H1 (cell line): ENCODE measurements at regions not wholly inside any gene's neighbourhood (a gene's known extent, or its start where the extent isn't known, plus 50 kb on each side); places are given as distances from the start of the nearest gene placed in this dataset.

ENCODE experiments used
- CTCF ChIA-PET: fragments of 300-600 bp; sonication (Branson Sonifier 250); formaldehyde crosslinking; loops from one replicate; lab custom pipeline; 2021; ENCODE audit not compliant: partially characterized antibody; lab: Charles Lee
- POLR2A ChIA-PET: fragments of 300-600 bp; sonication (Branson Sonifier 250); formaldehyde crosslinking; loops from one replicate; lab custom pipeline; 2021; ENCODE audit warnings: inconsistent platforms; ENCODE audit not compliant: partially characterized antibody; lab: Charles Lee
- DNase-seq, 2 experiments: peaks; one replicate each; pipeline versions ENCODE4 v3.0.0 to v3.0.0-alpha.2; 2010 to 2022; ENCODE audit warnings: low spot score in 2 of 2, low read depth in 1 of 2, mixed read lengths in 1 of 2
- FAIRE-seq: peaks from 2 replicates; lab custom pipeline; 2011; peaks lifted over from hg19 to GRCh38; lab: Jason Lieb, UNC
- H2AFZ ChIP-seq: 2 replicates; pipeline ENCODE4 v1.8.1; 2012; ENCODE audit warnings: low read length, inconsistent platforms
- H2AK5ac ChIP-seq: 2 replicates; pipeline ENCODE4 v1.6.1; 2013; ENCODE audit warnings: low read depth, low read length
- H2BK120ac ChIP-seq: replicated peaks from 2 replicates; pipeline ENCODE3; 2013; ENCODE audit warnings: low read depth, low read length, inconsistent platforms
- H2BK12ac ChIP-seq: 2 replicates; pipeline ENCODE4 v1.6.1; 2013; ENCODE audit warnings: low read depth, low read length
- H2BK15ac ChIP-seq: 2 replicates; pipeline ENCODE4 v1.6.1; 2013; ENCODE audit warnings: low read length
- H2BK20ac ChIP-seq: 2 replicates; pipeline ENCODE4 v1.6.1; 2013; ENCODE audit warnings: low read length
- H2BK5ac ChIP-seq: 2 replicates; pipeline ENCODE4 v1.6.1; 2013; ENCODE audit warnings: low read depth, low read length
- H3K14ac ChIP-seq: 2 replicates; pipeline ENCODE4 v1.6.1; 2013; ENCODE audit warnings: inconsistent platforms; ENCODE audit not compliant: insufficient read length
- H3K18ac ChIP-seq: 2 replicates; pipeline ENCODE4 v1.6.1; 2013; ENCODE audit warnings: low read length; ENCODE audit errors: extremely low read depth
- H3K23ac ChIP-seq: 2 replicates; pipeline ENCODE4 v1.6.1; 2013; ENCODE audit warnings: inconsistent platforms; ENCODE audit not compliant: insufficient read length
- H3K23me2 ChIP-seq: 2 replicates; pipeline ENCODE4 v1.6.1; 2013; ENCODE audit warnings: low read depth, low read length
- H3K27ac ChIP-seq: 2 replicates; pipeline ENCODE4 v1.6.1; 2011; ENCODE audit warnings: low read depth, low read length, inconsistent platforms
- H3K27me3 ChIP-seq, 4 experiments: replicated peaks in 1 of 4; 1 replicate in 1 of 4; 2 replicates in 3 of 4; pipeline versions ENCODE4 v1.6.1 to v1.8.1; 2011 to 2013; ENCODE audit warnings: low read length in 3 of 4, mild to moderate bottlenecking in 3 of 4, inconsistent platforms in 2 of 4, mixed read lengths in 2 of 4, moderate library complexity in 1 of 4; ENCODE audit not compliant: control insufficient read depth in 3 of 4, insufficient read depth in 3 of 4; ENCODE audit errors: extremely low read depth in 1 of 4
- H3K36me3 ChIP-seq, 4 experiments: 2 replicates each; pipeline versions ENCODE4 v1.6.1 to v1.8.1; 2011 to 2013; ENCODE audit warnings: mild to moderate bottlenecking in 4 of 4, low read length in 3 of 4, moderate library complexity in 2 of 4, control low read depth in 1 of 4, inconsistent platforms in 1 of 4; ENCODE audit not compliant: insufficient read depth in 4 of 4, control insufficient read depth in 2 of 4
- H3K4ac ChIP-seq: replicated peaks from 2 replicates; pipeline ENCODE3; 2013; ENCODE audit warnings: low read length, low read depth, mixed read lengths, inconsistent platforms; ENCODE audit not compliant: insufficient read length
- H3K4me1 ChIP-seq, 4 experiments: replicated peaks in 1 of 4; 1 replicate in 1 of 4; 2 replicates in 3 of 4; pipeline versions ENCODE4 v1.6.1 to v1.8.1; 2011 to 2013; ENCODE audit warnings: low read length in 3 of 4, inconsistent platforms in 2 of 4, mixed read lengths in 1 of 4; ENCODE audit not compliant: insufficient read depth in 4 of 4, control insufficient read depth in 3 of 4
- H3K4me2 ChIP-seq, 2 experiments: 2 replicates each; pipeline versions ENCODE4 v1.6.1 to v1.8.1; 2011 to 2013; ENCODE audit warnings: low read depth in 2 of 2, low read length in 2 of 2, control low read depth in 1 of 2, inconsistent platforms in 1 of 2, mild to moderate bottlenecking in 1 of 2; ENCODE audit not compliant: insufficient read depth in 1 of 2
- H3K4me3 ChIP-seq, 4 experiments: fragments of 200-600, 300-600 bp in 1 of 4; sonication (generic), shearing (Covaris generic), sonication (Bioruptor Twin) in 1 of 4; 2 replicates each; pipeline versions ENCODE4 v1.5.1 to v1.8.1; 2011 to 2016; ENCODE audit warnings: low read length in 4 of 4, low read depth in 3 of 4, control low read depth in 2 of 4, inconsistent platforms in 2 of 4, mild to moderate bottlenecking in 2 of 4, mixed read lengths in 1 of 4, moderate library complexity in 1 of 4; ENCODE audit not compliant: insufficient read depth in 2 of 4; ENCODE audit errors: extremely low read depth in 1 of 4
- H3K56ac ChIP-seq: replicated peaks from 2 replicates; pipeline ENCODE3; 2013; ENCODE audit warnings: low read depth, mild to moderate bottlenecking, mixed read lengths, low read length, inconsistent platforms; ENCODE audit not compliant: insufficient read length
- H3K79me1 ChIP-seq: 2 replicates; pipeline ENCODE4 v1.6.1; 2013; ENCODE audit warnings: low read depth, low read length, control low read depth
- H3K79me2 ChIP-seq, 2 experiments: 2 replicates each; pipeline versions ENCODE4 v1.6.1 to v1.8.1; 2012 to 2013; ENCODE audit warnings: low read length in 2 of 2, mild to moderate bottlenecking in 2 of 2, inconsistent platforms in 1 of 2; ENCODE audit not compliant: insufficient read depth in 2 of 2, control insufficient read depth in 1 of 2
- H3K9ac ChIP-seq, 4 experiments: replicated peaks in 1 of 4; 1 replicate in 1 of 4; 2 replicates in 3 of 4; pipeline versions ENCODE4 v1.6.1 to v1.8.1; 2011 to 2013; ENCODE audit warnings: low read depth in 3 of 4, low read length in 3 of 4, control low read depth in 2 of 4, mild to moderate bottlenecking in 2 of 4, moderate library complexity in 2 of 4, inconsistent platforms in 1 of 4; ENCODE audit errors: extremely low read depth in 1 of 4
- H3K9me3 ChIP-seq, 2 experiments: 2 replicates each; pipeline versions ENCODE4 v1.6.1 to v1.8.1; 2012 to 2013; ENCODE audit warnings: mild to moderate bottlenecking in 2 of 2, moderate library complexity in 2 of 2, control low read depth in 1 of 2, inconsistent platforms in 1 of 2, low read depth in 1 of 2, low read length in 1 of 2, mixed read lengths in 1 of 2; ENCODE audit not compliant: insufficient read depth in 2 of 2
- H4K20me1 ChIP-seq, 2 experiments: replicated peaks in 1 of 2; 2 replicates each; pipeline versions ENCODE3 to v1.8.1; 2011 to 2013; ENCODE audit warnings: inconsistent platforms in 2 of 2, low read length in 2 of 2, mild to moderate bottlenecking in 1 of 2; ENCODE audit not compliant: insufficient read depth in 2 of 2, control insufficient read depth in 1 of 2
- H4K5ac ChIP-seq: 2 replicates; pipeline ENCODE4 v1.6.1; 2013; ENCODE audit warnings: low read length, low read depth, mixed read lengths, inconsistent platforms; ENCODE audit not compliant: insufficient read length
- H4K8ac ChIP-seq: 2 replicates; pipeline ENCODE4 v1.8.0; 2013; ENCODE audit warnings: mild to moderate bottlenecking, moderate library complexity, low read length, inconsistent platforms; ENCODE audit not compliant: insufficient read depth; ENCODE audit errors: extremely low read depth
- H4K91ac ChIP-seq: replicated peaks from 2 replicates; pipeline ENCODE3; 2013; ENCODE audit warnings: low read length, mixed read lengths, inconsistent platforms; ENCODE audit not compliant: insufficient read length
- ASH2L ChIP-seq: fragments of 200-600, 300-600 bp; sonication (generic); IDR thresholded peaks from one replicate; pipeline ENCODE4 v1.7.1; 2017; ENCODE audit warnings: low read length
- ATF3 ChIP-seq: IDR thresholded peaks from 2 replicates; pipeline ENCODE4 v1.6.1; 2011; ENCODE audit warnings: low read depth, mild to moderate bottlenecking, low read length; ENCODE audit not compliant: insufficient read depth
- BCL11A ChIP-seq, 2 experiments: IDR thresholded peaks; one replicate each; pipeline ENCODE4 v1.6.1; 2011; ENCODE audit warnings: low read depth in 2 of 2, low read length in 2 of 2, mild to moderate bottlenecking in 2 of 2
- CBX8 ChIP-seq: fragments of 300-800, 300-1000 bp; sonication (generic); IDR thresholded peaks from 2 replicates; pipeline ENCODE4 v1.7.1; 2016; ENCODE audit warnings: low read depth, low read length, borderline replicate concordance
- CHD1 ChIP-seq: IDR thresholded peaks from 2 replicates; pipeline ENCODE4 v1.6.1; 2012; ENCODE audit warnings: low read depth, low read length, improper control_type of control experiment
- CHD2 ChIP-seq: IDR thresholded peaks from 2 replicates; pipeline ENCODE4 v1.6.1; 2012; ENCODE audit warnings: low read length, improper control_type of control experiment
- FOSL1 ChIP-seq: IDR thresholded peaks from 2 replicates; pipeline ENCODE4 v1.6.1; 2011; ENCODE audit warnings: mild to moderate bottlenecking, low read depth, low read length, moderate library complexity; ENCODE audit not compliant: insufficient read depth
- GABPA ChIP-seq: IDR thresholded peaks from 2 replicates; pipeline ENCODE4 v1.6.1; 2011; ENCODE audit warnings: mild to moderate bottlenecking, low read length, moderate library complexity, borderline replicate concordance; ENCODE audit not compliant: insufficient read depth
- KDM5A ChIP-seq: fragments of 200-600 bp; IDR thresholded peaks from 2 replicates; pipeline ENCODE4 v1.7.1; 2012; ENCODE audit warnings: mild to moderate bottlenecking, low read length, inconsistent platforms, mixed read lengths
- POLR2AphosphoS5 ChIP-seq: IDR thresholded peaks from 2 replicates; pipeline ENCODE4 v1.6.1; 2011; ENCODE audit warnings: low read depth, low read length
- SIN3A ChIP-seq, 2 experiments: IDR thresholded peaks in 1 of 2; conservative IDR thresholded peaks in 1 of 2; 2 replicates each; pipeline ENCODE4 v1.6.1; 2011 to 2012; ENCODE audit warnings: low read length in 2 of 2, improper control_type of control experiment in 1 of 2, low read depth in 1 of 2, mild to moderate bottlenecking in 1 of 2
- SP1 ChIP-seq: IDR thresholded peaks from 2 replicates; pipeline ENCODE4 v1.6.1; 2011; ENCODE audit warnings: low read depth, low read length
- SP2 ChIP-seq: IDR thresholded peaks from 2 replicates; pipeline ENCODE4 v1.6.1; 2012; ENCODE audit warnings: mild to moderate bottlenecking, low read length, inconsistent platforms
- TAF1 ChIP-seq: IDR thresholded peaks from 2 replicates; pipeline ENCODE4 v1.6.1; 2011; ENCODE audit warnings: mild to moderate bottlenecking, low read depth, low read length
- TAF7 ChIP-seq: optimal IDR thresholded peaks from 2 replicates; pipeline ENCODE3; 2011; ENCODE audit warnings: low read depth, mild to moderate bottlenecking, inconsistent platforms, low read length, moderate library complexity, borderline replicate concordance
- ZNF274 ChIP-seq: IDR thresholded peaks from 2 replicates; pipeline ENCODE4 v1.7.0; 2012; ENCODE audit warnings: low read length, borderline replicate concordance; ENCODE audit errors: extremely low read depth
- WGBS, 2 experiments: shearing (Covaris generic) in 1 of 2; methylation state at CpG; one replicate each; pipeline versions ENCODE4 v1.1.6 to v1.1.7; 2013 to 2015; ENCODE audit warnings: low lambda C conversion rate in 2 of 2, mixed read lengths in 2 of 2, inconsistent platforms in 1 of 2, low coverage in 1 of 2, missing lambda C conversion rate in 1 of 2; ENCODE audit not compliant: insufficient replicate concordance in 2 of 2, insufficient coverage in 1 of 2, insufficient read length in 1 of 2; ENCODE audit errors: extremely low coverage in 1 of 2, missing lambda C conversion rate in 1 of 2; 5-methylcytosine and 5-hydroxymethylcytosine counted together

DNA sequence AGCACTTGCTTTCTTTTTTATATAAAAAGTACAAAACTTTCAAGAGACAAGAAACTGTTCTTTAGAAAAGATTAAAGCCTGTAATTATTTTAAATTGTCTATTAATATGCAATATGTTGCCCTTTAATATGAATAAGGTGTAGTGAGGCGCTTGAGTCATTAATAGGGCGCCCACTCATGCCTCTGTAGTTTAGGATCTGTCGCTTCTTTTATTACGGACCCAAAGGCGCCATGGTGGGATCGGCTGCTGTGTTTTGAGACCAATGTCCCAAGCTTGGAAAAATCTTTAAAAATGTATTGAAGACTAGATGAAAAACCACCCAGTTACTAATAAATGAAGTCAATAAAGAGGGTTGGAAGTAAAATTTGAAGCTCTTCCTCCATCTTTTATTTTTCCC, 259.5 kb upstream of the MEIS2 start:
- H3K4me3 ChIP-seq = no peak overlapping the region
- ChIA-PET POLR2A (no interaction called here), CTCF (interaction anchor here (0.6 kb wide), 1 partner anchor 62 kb away, joined by 3 read pairs; no protein-coding TSS in a partner anchor)
- no peak overlapping the region for H3K4ac ChIP-seq
- H3K79me2 ChIP-seq = no peaks in the 10 kb centered on the region
- no peaks in the 10 kb centered on the region for H3K23me2 ChIP-seq
- H4K5ac ChIP-seq = no peak overlapping the region
- no peak overlapping the region for H3K18ac ChIP-seq
- no peak overlapping the region for H3K23ac ChIP-seq
- H3K9me3 ChIP-seq = no peaks in the 10 kb centered on the region
- no peaks in the 10 kb centered on the region for H3K36me3 ChIP-seq
- no peak overlapping the region for H2BK120ac ChIP-seq
- H2AK5ac ChIP-seq = no peak overlapping the region
- no peak for TF ChIP-seq KDM5A
- no peak for TF ChIP-seq FOSL1
- no peak for TF ChIP-seq ASH2L
- TF ChIP-seq TAF1 = no peak
- no peak for TF ChIP-seq CHD2
- no peak for TF ChIP-seq POLR2AphosphoS5
- TF ChIP-seq CBX8 = no peak
- no peak for TF ChIP-seq SIN3A (conservative IDR thresholded peaks at IDR 0.05 in 1 of 2, IDR thresholded peaks at IDR 0.05 in 1 of 2; ENCODE audit: low read depth in 1 of 2, low read length in 2 of 2)
- no peak for TF ChIP-seq ZNF274
- no peak for TF ChIP-seq BCL11A (IDR thresholded peaks at IDR 0.05; ENCODE audit: low read depth in 2 of 2, low read length in 2 of 2)
- TF ChIP-seq TAF7 = no peak
- no peak for TF ChIP-seq SP2
- TF ChIP-seq CHD1 = no peak
- no peak for TF ChIP-seq GABPA
- no peak for TF ChIP-seq ATF3
- TF ChIP-seq SP1 = no peak
- peaks cover 0 to 5% (median 2%) of the 10 kb centered on the region in 4 experiments; a peak in 2 of 7 replicates for H3K4me1 ChIP-seq
- H3K27me3 ChIP-seq = no peaks in the 10 kb centered on the region
- no peak overlapping the region for H3K4me2 ChIP-seq
- H3K27ac ChIP-seq = no peak overlapping the region
- no peak overlapping the region for H3K9ac ChIP-seq
- no peak overlapping the region for H2AFZ ChIP-seq
- H3K14ac ChIP-seq = no peak overlapping the region
- H3K56ac ChIP-seq = no peak overlapping the region
- H2BK15ac ChIP-seq = no peak overlapping the region
- 92% methylated on average over 6 of the region's 6 CpGs; no CpG with 5 or more reads in 1 of the 2 experiments for WGBS, 2 experiments
- H4K91ac ChIP-seq = no peak overlapping the region
- no peak overlapping the region for H2BK12ac ChIP-seq
- DNase-seq (no peak), FAIRE-seq (no peak)
- H4K20me1 ChIP-seq = no peaks in the 10 kb centered on the region
- no peak overlapping the region for H2BK20ac ChIP-seq
- no peak overlapping the region for H4K8ac ChIP-seq
- H3K79me1 ChIP-seq = no peaks in the 10 kb centered on the region
- no peak overlapping the region for H2BK5ac ChIP-seq
